Amniotic epithelial cell (primary cell): ENCODE measurements at regions not wholly inside any gene's neighbourhood (a gene's known extent, or its start where the extent isn't known, plus 50 kb on each side); places are given as distances from the start of the nearest gene placed in this dataset.
"Not testable (repeated sequence)": the region's sequence is repeated elsewhere in the genome, so short reads cannot be mapped to it uniquely, and the experiment has no call there.

Source experiments
- DNase-seq: peaks from one replicate; pipeline ENCODE4 v3.0.0-alpha.2; 2010; ENCODE audit warnings: low read depth

GRCh38 chr12:105641749-105642148 is 311.3 kb downstream of the C12orf75 start:
- no peak for DNase-seq

DNA sequence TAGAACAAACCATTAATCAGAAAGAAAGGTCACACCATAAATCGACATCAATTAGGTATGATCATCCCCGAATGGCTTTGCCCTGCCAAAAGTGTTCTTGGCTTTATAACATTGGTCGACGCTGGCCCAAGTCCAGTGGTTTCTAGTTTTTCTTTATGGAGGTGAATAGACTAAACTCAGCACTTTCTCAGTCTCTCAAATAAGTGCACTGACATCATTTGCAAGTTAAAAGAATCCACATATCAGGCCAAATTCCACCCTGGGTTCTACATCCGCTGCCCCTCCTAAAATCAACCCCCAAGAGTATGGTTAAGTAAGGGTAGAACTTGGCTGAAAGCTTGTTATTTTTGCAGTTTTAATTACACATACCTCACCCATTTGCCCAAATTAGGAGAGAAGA is 314.3 kb downstream of the C12orf75 start:
- no peak for DNase-seq

DNA sequence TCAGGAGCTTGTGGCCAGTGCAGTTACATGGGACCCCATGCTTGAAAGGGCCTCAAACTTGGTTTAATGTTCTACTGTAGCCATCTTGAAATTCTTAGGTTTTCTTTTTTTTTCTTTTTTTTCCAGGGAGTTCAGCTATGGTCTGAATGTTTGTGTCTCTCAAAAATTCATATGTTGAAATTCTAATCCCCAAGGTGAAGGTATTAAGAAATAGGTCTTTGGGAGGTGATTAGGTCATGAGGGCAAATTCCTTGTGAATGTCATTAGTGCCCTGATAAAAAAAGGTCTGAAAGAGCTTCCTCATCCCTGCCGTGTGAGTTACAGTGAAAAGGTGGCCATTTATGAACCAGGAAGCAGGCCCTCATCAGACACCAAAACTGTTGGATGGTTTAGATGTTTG is 324.1 kb downstream of the C12orf75 start:
- no peak for DNase-seq

- DNase-seq, result no peak
These were observed 327.9 kb downstream of the C12orf75 start for GRCh38 chr12:105658389-105658788.

DNA sequence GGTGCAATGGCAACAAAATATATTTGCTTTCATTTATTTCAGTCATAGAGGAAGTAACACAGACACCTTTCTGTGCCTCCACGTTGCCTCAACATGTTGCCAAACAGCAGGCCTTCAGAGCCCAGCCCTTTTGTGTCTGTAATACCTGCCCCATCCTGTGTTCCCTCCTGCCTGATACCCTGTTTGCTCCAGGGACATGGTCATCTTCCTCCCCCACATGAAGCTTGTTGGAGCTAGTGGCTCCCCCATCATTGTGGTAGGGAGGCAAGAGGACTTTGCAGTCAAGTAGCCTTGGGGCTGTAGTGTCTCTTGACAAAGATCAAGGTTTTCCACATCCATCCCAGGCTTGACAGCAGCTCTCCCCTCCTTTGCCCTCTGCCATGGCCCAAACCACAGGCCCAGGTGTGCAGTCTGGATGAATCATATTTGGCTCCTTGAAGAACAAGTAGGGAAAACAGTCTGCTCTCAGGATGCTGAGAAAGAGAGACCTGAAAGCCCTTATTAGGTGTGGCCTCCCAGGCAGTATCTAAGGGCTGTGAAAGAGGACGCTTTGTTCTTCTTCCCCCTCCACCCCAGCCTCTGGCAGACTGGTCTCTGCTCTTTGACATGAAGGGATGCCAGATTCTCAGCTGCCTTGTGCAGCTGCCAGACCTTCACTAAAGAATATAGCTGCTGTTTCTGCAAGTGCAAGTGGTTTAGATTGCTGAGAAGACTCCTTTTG is 329.0 kb downstream of the C12orf75 start:
- no peak for DNase-seq

GRCh38 chr12:105664765-105665164 is 334.3 kb downstream of the C12orf75 start:
- DNase-seq, result not testable (repeated sequence)

- no peak for DNase-seq
These were observed 334.9 kb downstream of the C12orf75 start for GRCh38 chr12:105665366-105665765.

GRCh38 chr12:105667973-105668743 is 337.7 kb downstream of the C12orf75 start:
- DNase-seq, result no peak

GRCh38 chr12:105670672-105671071 is 340.2 kb downstream of the C12orf75 start:
- no peak for DNase-seq

DNA sequence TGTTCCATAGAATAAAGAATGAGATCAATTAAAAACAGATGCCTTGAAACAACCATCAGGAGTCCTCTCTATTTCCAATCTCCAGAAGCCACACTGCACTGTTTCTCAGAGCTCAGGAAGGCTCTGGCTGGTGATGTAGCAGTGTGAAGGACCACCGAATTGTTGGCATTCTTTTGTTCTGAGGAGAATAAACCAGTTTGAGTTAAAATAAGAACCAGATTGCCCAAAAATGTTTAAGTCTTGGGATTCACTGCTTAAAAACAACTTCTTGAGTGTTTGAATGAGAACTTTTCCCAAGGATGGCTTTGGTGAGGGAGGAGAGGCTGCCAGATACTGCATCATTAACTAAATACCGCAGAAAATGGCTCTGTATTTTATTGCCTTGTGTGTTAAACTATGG is 341.2 kb downstream of the C12orf75 start:
- DNase-seq, result no peak

- DNase-seq, result no peak
These were observed 341.9 kb downstream of the C12orf75 start for GRCh38 chr12:105672121-105672975.

GRCh38 chr12:105674871-105675699 is 344.6 kb downstream of the C12orf75 start:
- DNase-seq, result no peak

GRCh38 chr12:105676694-105677093 is 346.2 kb downstream of the C12orf75 start:
- DNase-seq, result no peak

- DNase-seq, result no peak
These were observed 347.2 kb downstream of the C12orf75 start for GRCh38 chr12:105677672-105678071.

DNA sequence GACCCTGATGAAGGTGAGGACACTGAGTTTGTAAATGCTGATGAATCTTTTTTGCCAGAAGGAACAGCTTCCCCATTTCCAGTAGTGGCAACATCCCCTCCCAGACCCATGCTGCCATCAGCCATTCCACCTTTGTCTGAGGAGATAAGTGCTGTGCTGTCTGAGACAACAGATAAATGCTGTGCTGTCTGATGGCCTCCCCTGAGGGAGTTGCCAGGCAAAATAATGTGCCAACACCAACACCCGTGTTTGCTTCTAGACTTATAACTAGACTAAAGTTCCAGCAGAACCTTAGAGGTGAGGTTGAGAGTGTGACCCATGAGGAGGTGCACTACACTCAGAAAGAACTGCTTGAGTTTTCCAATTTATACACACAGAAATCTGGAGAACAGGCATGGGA is 349.5 kb downstream of the C12orf75 start:
- DNase-seq, result no peak

DNA sequence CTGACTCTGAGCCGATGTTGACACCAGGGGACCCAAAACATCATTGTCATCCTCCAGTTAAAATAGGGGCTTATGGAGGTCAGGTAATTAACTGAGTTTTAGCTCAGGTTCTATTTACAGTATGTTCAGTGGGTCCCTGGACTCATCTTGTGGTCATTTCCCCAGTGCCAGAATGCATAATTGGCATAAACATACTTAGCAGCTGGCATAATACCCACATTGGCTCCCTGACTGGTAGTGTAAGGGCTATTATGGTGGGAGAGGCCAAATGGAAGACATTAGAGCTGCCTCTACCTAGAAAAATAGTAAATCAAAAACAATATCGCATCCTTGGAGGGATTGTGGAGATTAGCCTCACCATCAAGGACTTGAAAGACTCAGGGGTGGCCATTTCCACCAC is 350.9 kb downstream of the C12orf75 start:
- DNase-seq, result no peak

DNA sequence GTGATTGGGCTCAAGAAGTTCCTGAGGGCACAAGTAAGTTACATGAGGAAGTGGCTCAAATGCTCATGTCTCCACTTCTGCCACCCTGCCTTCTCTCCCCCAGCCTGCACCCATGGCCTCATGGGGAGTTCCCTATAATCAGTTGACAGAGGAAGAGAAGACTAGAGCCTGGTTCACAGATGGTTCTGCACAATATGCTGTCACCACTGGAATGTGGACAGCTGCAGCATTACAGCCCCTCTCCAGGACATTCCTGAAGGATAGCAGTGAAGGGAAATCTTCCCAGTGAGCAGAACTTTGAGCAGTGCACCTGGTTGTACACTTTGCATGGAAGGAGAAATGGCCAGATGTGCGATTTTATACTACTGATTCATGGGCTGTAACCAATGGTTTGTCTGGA is 352.3 kb downstream of the C12orf75 start:
- not testable (repeated sequence) for DNase-seq

GRCh38 chr12:105683836-105684235 is 353.3 kb downstream of the C12orf75 start:
- DNase-seq, result not testable (repeated sequence)

DNA sequence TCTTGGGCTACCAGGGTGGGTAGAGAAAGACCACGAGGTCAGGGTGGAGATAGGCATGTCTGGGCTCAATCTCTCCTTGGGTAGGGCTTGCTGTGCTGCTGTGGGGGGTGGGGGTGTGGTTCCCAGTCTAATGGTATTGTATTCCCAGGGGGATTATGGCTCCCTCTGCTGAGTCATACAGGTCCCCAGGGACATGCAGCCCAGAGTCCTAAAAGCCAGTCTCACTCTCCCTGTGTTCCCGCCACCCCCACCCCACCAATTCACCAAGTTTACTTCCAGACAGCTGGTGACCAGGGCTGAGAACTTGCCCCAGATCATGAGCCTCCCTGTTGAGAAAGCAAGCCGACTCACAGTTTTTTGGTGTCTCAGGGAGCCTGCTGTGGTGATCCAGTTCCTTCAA is 367.6 kb downstream of the C12orf75 start:
- DNase-seq, result no peak

GRCh38 chr12:105699209-105699608 is 368.7 kb downstream of the C12orf75 start:
- DNase-seq, result no peak

DNA sequence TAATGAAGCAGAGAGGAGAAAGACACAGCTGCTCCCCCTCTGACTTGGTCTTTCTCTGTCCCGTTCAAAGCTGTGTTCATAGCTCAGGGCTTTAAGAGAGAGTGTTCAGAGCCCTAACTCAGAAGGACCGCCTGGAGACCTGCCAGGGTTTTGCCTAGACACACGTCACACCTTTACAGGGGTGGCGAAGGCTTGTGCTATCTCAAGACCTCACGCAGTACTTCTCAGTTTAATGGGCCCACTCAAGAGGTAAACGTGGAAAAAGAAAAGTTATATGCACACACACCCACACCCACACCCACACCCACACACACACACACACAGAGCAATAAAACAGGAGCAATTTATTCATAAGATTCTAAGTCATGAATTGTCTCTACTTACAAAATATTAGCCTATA is 374.3 kb downstream of the C12orf75 start:
- DNase-seq, result no peak

DNA sequence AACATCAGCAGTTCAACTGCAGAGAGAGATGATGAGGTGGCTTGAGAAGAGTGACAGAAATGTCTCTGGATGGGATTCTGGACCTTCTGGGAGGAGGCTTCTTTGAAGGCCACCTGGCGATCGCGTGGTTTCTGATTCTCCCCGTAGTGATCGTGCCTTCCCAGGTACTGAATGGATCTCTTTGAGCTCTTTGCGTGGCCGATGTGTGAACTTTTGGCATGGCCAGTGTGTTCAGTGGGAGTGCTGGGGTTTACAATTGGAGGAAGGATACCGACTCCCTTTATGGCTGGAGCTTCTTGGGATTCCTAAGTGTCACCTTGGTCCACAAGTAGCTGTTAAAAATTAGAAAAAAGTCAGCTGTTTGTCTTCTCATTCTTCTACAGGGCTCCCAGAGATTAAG is 374.7 kb downstream of the C12orf75 start:
- no peak for DNase-seq
